Head of caudate nucleus (tissue), 42 donors: ENCODE measurements at regions not wholly inside any gene's neighbourhood (a gene's known extent, or its start where the extent isn't known, plus 50 kb on each side); places are given as distances from the start of the nearest gene placed in this dataset.

Source experiments
- DNase-seq, 42 donors: peaks; one replicate each; pipeline versions ENCODE4 v3.0.0 to v3.0.0-alpha.2; 2020 to 2021; ENCODE audit warnings: mixed read lengths in 7 of 42
- intact Hi-C: fragments of 100-400 bp; cut with DNase I; formaldehyde crosslinking; loops from one replicate; pipeline ENCODE4 v1.15.0; 2022

- DNase-seq = peak in 13 of 42 donors; percentile 3 to 28 (median 5)
- intact Hi-C loops = no loop called here
These were observed 113.1 kb upstream of the B3GAT1 start for GRCh38 chr11:134524896-134525845.

GRCh38 chr11:134524201-134524600 is 112.2 kb upstream of the B3GAT1 start:
- intact Hi-C loops = no loop called here
- peak in 2 of 42 donors; percentile 3 to 6 for DNase-seq

GRCh38 chr11:134522782-134523570 is 110.9 kb upstream of the B3GAT1 start:
- intact Hi-C loops = no loop called here
- DNase-seq = no peak

GRCh38 chr11:134521452-134522289 is 109.6 kb upstream of the B3GAT1 start:
- intact Hi-C loops = no loop called here
- no peak for DNase-seq

GRCh38 chr11:134521001-134521400 is 109.0 kb upstream of the B3GAT1 start:
- intact Hi-C loops = no loop called here
- no peak for DNase-seq

- intact Hi-C loops = no loop called here
- no peak for DNase-seq
These were observed 107.7 kb upstream of the B3GAT1 start for GRCh38 chr11:134519788-134520187.

GRCh38 chr11:134519390-134519750 is 107.3 kb upstream of the B3GAT1 start:
- intact Hi-C loops = no loop called here
- DNase-seq = peak in 1 of 42 donors; percentile 28

GRCh38 chr11:134518616-134519389 is 106.8 kb upstream of the B3GAT1 start:
- peak in 4 of 42 donors; percentile 7 to 19 (median 14) for DNase-seq
- intact Hi-C loops = no loop called here

GRCh38 chr11:134517621-134518293 is 105.7 kb upstream of the B3GAT1 start:
- peak in 14 of 42 donors; percentile 2 to 34 (median 13) for DNase-seq
- intact Hi-C loops = no loop called here

GRCh38 chr11:134517115-134517514 is 105.1 kb upstream of the B3GAT1 start:
- peak in 9 of 42 donors; percentile 2 to 51 (median 15) for DNase-seq
- intact Hi-C loops = no loop called here

- peak in 34 of 42 donors; percentile 4 to 77 (median 41) for DNase-seq
- intact Hi-C loops = no loop called here
These were observed 104.5 kb upstream of the B3GAT1 start for GRCh38 chr11:134516529-134516928.

GRCh38 chr11:134515081-134515960 is 103.3 kb upstream of the B3GAT1 start:
- DNase-seq = peak in 14 of 42 donors; percentile 1 to 38 (median 10)
- intact Hi-C loops = no loop called here

- intact Hi-C loops = no loop called here
- DNase-seq = peak in 17 of 42 donors; percentile 3 to 40 (median 12)
These were observed 102.4 kb upstream of the B3GAT1 start for GRCh38 chr11:134514354-134514951.

GRCh38 chr11:134513585-134514120 is 101.6 kb upstream of the B3GAT1 start:
- intact Hi-C loops = no loop called here
- DNase-seq = peak in 10 of 42 donors; percentile 3 to 45 (median 10)

- DNase-seq = peak in 16 of 42 donors; percentile 2 to 42 (median 10)
- intact Hi-C loops = no loop called here
These were observed 100.8 kb upstream of the B3GAT1 start for GRCh38 chr11:134512571-134513538.
